ENCODE measurements at regions not wholly inside any gene's neighbourhood (a gene's known extent, or its start where the extent isn't known, plus 50 kb on each side); places are given as distances from the start of the nearest gene placed in this dataset.

GRCh38 chr17:71496552-71496951 is 624.3 kb upstream of the SOX9 start:
- no peak for TF ChIP-seq CTCF (IDR thresholded peaks at IDR 0.05; ENCODE audit: insufficient read depth, low read length, poor library complexity, severe bottlenecking)
- no peak for TF ChIP-seq EZH2phosphoT487 (conservative IDR thresholded peaks at IDR 0.05; ENCODE audit: low read length)
